ENCODE measurements at regions not wholly inside any gene's neighbourhood (a gene's known extent, or its start where the extent isn't known, plus 50 kb on each side); places are given as distances from the start of the nearest gene placed in this dataset.

DNA sequence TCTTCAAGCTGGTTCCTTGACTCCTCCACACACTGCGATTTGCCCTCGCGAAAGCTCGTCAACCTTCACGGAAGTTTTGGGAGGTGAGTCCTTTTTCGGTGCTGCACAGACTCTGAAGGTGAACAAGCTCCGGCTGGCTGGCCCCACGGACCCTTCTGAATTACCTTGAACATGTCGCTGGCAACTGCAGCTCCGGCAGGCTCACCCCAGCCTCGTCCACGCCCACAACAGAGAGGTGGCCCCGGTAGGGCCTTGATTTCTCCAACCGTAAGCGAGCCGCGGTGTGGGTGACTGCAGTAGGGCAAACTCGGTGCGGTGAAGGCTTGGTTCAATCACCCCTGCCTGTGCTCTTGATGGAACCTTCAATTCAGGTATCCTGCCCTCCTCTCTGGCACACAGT is 1020.7 kb upstream of the GOT2 start:
- DNase-seq (ENCODE audit: low read depth): no peak
- H3K4me3 ChIP-seq (ENCODE audit: low read depth, low read length): no peak overlapping the region
- TF ChIP-seq, protein P1, sequence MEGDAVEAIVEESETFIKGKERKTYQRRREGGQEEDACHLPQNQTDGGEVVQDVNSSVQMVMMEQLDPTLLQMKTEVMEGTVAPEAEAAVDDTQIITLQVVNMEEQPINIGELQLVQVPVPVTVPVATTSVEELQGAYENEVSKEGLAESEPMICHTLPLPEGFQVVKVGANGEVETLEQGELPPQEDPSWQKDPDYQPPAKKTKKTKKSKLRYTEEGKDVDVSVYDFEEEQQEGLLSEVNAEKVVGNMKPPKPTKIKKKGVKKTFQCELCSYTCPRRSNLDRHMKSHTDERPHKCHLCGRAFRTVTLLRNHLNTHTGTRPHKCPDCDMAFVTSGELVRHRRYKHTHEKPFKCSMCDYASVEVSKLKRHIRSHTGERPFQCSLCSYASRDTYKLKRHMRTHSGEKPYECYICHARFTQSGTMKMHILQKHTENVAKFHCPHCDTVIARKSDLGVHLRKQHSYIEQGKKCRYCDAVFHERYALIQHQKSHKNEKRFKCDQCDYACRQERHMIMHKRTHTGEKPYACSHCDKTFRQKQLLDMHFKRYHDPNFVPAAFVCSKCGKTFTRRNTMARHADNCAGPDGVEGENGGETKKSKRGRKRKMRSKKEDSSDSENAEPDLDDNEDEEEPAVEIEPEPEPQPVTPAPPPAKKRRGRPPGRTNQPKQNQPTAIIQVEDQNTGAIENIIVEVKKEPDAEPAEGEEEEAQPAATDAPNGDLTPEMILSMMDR (IDR thresholded peaks at IDR 0.05; ENCODE audit: insufficient read depth, low read depth, low read length): no peak

DNA sequence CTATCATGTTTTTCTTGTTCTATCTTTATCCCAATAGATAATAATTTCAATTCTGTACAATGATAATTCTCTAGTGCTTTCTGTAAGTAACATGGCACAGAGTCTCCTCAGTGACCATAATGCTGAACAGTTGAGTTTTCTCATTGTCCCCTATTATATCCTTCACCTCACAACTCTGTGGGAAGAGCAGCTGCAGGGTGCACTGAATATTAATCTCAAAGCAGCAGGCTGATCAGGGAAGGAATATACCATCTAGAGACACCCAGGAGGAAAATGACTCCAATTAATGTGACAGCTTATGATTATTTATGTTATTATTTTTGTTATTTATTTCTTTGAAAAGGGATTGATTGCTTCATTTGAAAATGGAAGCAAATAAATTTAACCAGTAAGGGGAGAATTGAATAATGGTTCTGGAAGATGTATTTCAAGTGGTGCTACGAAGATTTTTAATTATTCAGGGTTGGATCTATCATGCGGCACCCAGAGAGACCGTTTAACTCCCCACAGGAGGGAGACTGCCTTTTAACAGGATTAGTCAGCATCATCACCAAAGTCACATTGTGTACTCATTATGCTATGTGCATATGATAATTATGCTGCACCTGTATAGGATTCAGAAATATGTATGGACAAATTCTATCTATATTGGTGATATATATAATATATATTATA is 1015.7 kb upstream of the GOT2 start:
- DNase-seq (ENCODE audit: low read depth): no peak
- TF ChIP-seq, protein P1 (IDR thresholded peaks at IDR 0.05; ENCODE audit: insufficient read depth, low read depth, low read length): no peak
- H3K4me3 ChIP-seq (ENCODE audit: low read depth, low read length): no peak overlapping the region

DNA sequence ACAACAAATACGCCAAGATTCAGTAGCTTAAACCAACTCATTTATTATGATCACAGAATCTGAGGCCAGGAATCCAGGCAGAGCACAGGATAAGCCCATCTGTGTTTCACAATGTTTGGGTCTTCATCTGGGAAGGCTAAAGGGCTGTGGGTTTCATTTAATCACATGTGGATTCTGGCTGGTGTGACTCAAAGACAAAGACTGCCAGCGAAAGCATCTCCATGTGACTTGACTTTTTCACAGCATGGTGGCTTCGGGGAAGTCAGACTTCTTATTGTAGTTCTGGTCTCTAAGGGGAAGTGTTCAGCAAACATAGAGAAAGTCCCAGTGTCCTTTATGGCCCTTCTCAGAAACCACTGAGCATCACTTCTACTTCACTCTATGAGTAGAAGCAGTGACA is 1014.4 kb upstream of the GOT2 start:
- DNase-seq (ENCODE audit: low read depth): no peak
- TF ChIP-seq, protein P1 (IDR thresholded peaks at IDR 0.05; ENCODE audit: insufficient read depth, low read depth, low read length): no peak
- no peak overlapping the region for H3K4me3 ChIP-seq (ENCODE audit: low read depth, low read length)

DNA sequence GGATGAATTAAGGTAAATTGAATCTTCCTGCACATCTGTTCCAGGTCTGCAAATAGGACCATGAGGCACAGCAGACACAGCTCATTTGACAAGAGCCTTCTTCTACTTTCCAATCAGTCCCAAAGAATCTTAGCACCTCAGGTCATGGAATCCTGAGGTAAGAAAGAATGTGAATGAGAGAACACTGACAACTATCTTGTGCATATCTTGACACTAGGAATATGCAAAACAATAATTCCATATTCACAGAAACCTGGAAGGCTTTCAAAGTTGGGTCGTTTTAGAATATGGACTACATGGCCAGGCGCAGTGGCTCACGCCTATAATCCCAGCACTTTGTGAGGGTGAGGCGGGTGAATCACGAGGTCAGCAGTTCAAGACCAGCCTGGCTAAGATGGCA is 1009.4 kb upstream of the GOT2 start:
- TF ChIP-seq, protein P1 (IDR thresholded peaks at IDR 0.05; ENCODE audit: insufficient read depth, low read depth, low read length): no peak
- DNase-seq (ENCODE audit: low read depth): no peak
- H3K4me3 ChIP-seq (ENCODE audit: low read depth, low read length): no peak overlapping the region

DNA sequence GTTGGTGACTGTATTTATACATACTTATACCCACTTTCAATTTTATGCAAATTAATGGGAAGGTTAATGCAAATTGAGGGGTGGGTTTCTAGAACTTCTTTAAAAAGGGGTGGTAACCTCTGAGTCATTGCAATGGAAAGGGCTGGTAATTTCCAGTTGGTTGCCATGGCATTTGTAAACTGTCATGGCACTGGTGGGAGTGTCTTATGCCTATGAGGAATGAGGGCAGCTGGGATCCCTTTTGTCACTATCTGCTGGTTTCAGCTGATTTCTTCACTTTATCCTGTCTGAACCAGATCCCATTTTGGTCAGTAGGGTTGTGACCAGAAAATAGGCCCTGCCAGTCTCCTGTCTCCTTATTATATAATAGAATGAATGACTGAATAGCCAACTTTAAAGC is 1006.7 kb upstream of the GOT2 start:
- no peak for DNase-seq (ENCODE audit: low read depth)
- TF ChIP-seq, protein P1 (IDR thresholded peaks at IDR 0.05; ENCODE audit: insufficient read depth, low read depth, low read length): no peak

DNA sequence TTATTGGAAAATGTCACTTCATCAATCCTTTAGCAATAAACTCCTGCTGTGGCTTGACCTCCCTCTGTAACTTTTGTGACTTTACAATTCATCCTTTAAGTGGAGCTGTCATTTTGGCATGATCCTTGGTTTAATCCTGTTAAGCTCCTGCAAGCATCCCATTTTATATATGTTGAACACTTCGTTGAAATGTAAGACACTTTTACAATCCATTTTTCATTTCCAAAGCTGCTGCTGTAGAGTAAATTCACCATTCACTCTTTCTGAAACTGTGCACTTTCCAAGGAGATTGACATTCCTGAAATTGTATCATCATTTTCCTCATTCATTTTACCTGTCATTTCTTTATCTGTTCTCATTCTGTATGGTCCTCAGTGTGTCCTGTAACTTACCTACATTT is 1003.2 kb upstream of the GOT2 start:
- no peak overlapping the region for H3K4me3 ChIP-seq (ENCODE audit: low read depth, low read length)
- TF ChIP-seq, protein P1 (IDR thresholded peaks at IDR 0.05; ENCODE audit: insufficient read depth, low read depth, low read length): no peak
- no peak for DNase-seq (ENCODE audit: low read depth)

More for the DNA sequence above, 1006.7 kb upstream of the GOT2 start:
- no peak overlapping the region for H3K4me3 ChIP-seq (ENCODE audit: low read depth, low read length)

DNA sequence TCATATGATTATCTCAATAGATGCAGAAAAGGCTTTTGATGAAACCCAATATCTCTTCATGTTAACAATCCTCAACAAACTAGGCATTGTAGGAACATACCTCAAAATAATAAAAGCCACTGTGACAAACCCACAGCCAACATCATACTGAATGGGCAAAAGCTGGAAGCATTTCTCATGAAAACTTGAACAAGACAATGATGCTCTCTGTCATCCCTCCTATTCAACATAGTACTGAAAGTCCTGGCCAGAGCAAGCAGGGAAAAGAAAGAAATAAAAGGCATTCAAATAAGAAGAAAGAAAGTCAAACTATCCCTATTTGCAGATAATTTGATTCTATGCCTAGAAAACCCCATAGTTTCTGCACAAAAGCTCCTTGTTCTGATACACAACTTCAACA is 999.2 kb upstream of the GOT2 start:
- H3K4me3 ChIP-seq (ENCODE audit: low read depth, low read length): no peak overlapping the region
- TF ChIP-seq, protein P1 (IDR thresholded peaks at IDR 0.05; ENCODE audit: insufficient read depth, low read depth, low read length): no peak
- DNase-seq (ENCODE audit: low read depth): no peak

Data from fibroblast of villous mesenchyme (primary cell).